ENCODE measurements at regions not wholly inside any gene's neighbourhood (a gene's known extent, or its start where the extent isn't known, plus 50 kb on each side); places are given as distances from the start of the nearest gene placed in this dataset.
"Not testable (repeated sequence)": the region's sequence is repeated elsewhere in the genome, so short reads cannot be mapped to it uniquely, and the experiment has no call there.

GRCh38 chr6:63514488-63515173 is 57.6 kb upstream of the LOC128125822 start:
- Histone ChIP-seq H3K9me3 (ENCODE audit: low read length) (no peaks in the 10 kb centered on the region), H4K20me1 (ENCODE audit: insufficient read depth, low read length) (no peaks in the 10 kb centered on the region), H3K4me1 (ENCODE audit: insufficient read depth, low read length, poor library complexity, severe bottlenecking) (peaks cover 18% of the 10 kb centered on the region), H3K79me2 (ENCODE audit: insufficient read depth, low read depth, low read length) (no peaks in the 10 kb centered on the region), H3K9me2 (ENCODE audit: insufficient read depth, low read length) (no peaks in the 10 kb centered on the region), H3K4me2 (ENCODE audit: low read length) (no peak overlapping the region), H3K36me3 (ENCODE audit: insufficient read depth, low read length) (no peaks in the 10 kb centered on the region), H2AFZ (ENCODE audit: low read length) (no peak overlapping the region), H3K4me3 (ENCODE audit: low read depth, low read length, poor library complexity, severe bottlenecking) (no peak overlapping the region), H3K27ac (ENCODE audit: low read depth, low read length, poor library complexity, severe bottlenecking) (no peak overlapping the region)
- no TSS peak for BruUV-seq (replicated peaks)
- intact Hi-C loops (cut with micrococcal nuclease; ENCODE audit: unreplicated experiment): no loop called here
- TF ChIP-seq CTCF (conservative IDR thresholded peaks at IDR 0.05; ENCODE audit: low read length) (no peak), EZH2phosphoT487 (IDR thresholded peaks at IDR 0.05; ENCODE audit: borderline replicate concordance, low read depth, low read length) (no peak)
- no peak for DNase-seq (ENCODE audit: low spot score)
- CTCF ChIA-PET (ENCODE audit: unreplicated experiment): no interaction called here
- POLR2A ChIA-PET: interaction anchor here (0.9 kb wide), 1 partner anchor 10 kb away, joined by 3 read pairs; no protein-coding TSS in a partner anchor

- intact Hi-C loops (cut with micrococcal nuclease; ENCODE audit: unreplicated experiment); H3K36me3 ChIP-seq (ENCODE audit: insufficient read depth, low read length); H2AFZ ChIP-seq (ENCODE audit: low read length); H3K79me2 ChIP-seq (ENCODE audit: insufficient read depth, low read depth, low read length); H3K4me3 ChIP-seq (ENCODE audit: low read depth, low read length, poor library complexity, severe bottlenecking); H3K4me2 ChIP-seq (ENCODE audit: low read length); DNase-seq (ENCODE audit: low spot score); H4K20me1 ChIP-seq (ENCODE audit: insufficient read depth, low read length); H3K27ac ChIP-seq (ENCODE audit: low read depth, low read length, poor library complexity, severe bottlenecking); BruUV-seq (replicated peaks); H3K9me3 ChIP-seq (ENCODE audit: low read length); CTCF ChIA-PET (ENCODE audit: unreplicated experiment); H3K9me2 ChIP-seq (ENCODE audit: insufficient read depth, low read length): not testable (repeated sequence)
- peaks cover 24% of the 10 kb centered on the region for H3K4me1 ChIP-seq (ENCODE audit: insufficient read depth, low read length, poor library complexity, severe bottlenecking)
- POLR2A ChIA-PET: interaction anchor here (0.6 to 0.9 kb wide), 3 partner anchors 10 to 62 kb away, joined by 3 to 11 read pairs (median 3); no protein-coding TSS in a partner anchor
Measured at GRCh38 chr6:63515227-63515626, 57.1 kb upstream of the LOC128125822 start.

GRCh38 chr6:63516186-63516944 is 55.9 kb upstream of the LOC128125822 start:
- no peaks in the 10 kb centered on the region for H3K79me2 ChIP-seq (ENCODE audit: insufficient read depth, low read depth, low read length)
- no peaks in the 10 kb centered on the region for H3K9me2 ChIP-seq (ENCODE audit: insufficient read depth, low read length)
- DNase-seq (ENCODE audit: low spot score): no peak
- H3K9me3 ChIP-seq (ENCODE audit: low read length): no peaks in the 10 kb centered on the region
- POLR2A ChIA-PET: interaction anchor here (0.5 to 1.2 kb wide), 8 partner anchors 9 to 715 kb away, joined by 3 to 11 read pairs (median 4); no protein-coding TSS in a partner anchor
- CTCF ChIA-PET (ENCODE audit: unreplicated experiment): no interaction called here
- H3K4me3 ChIP-seq (ENCODE audit: low read depth, low read length, poor library complexity, severe bottlenecking): no peak overlapping the region
- no peak overlapping the region for H2AFZ ChIP-seq (ENCODE audit: low read length)
- intact Hi-C loops (cut with micrococcal nuclease; ENCODE audit: unreplicated experiment): no loop called here
- H4K20me1 ChIP-seq (ENCODE audit: insufficient read depth, low read length): no peaks in the 10 kb centered on the region
- no peak overlapping the region for H3K27ac ChIP-seq (ENCODE audit: low read depth, low read length, poor library complexity, severe bottlenecking)
- no peaks in the 10 kb centered on the region for H3K36me3 ChIP-seq (ENCODE audit: insufficient read depth, low read length)
- H3K4me1 ChIP-seq (ENCODE audit: insufficient read depth, low read length, poor library complexity, severe bottlenecking): peaks cover 25% of the 10 kb centered on the region
- no TSS peak for BruUV-seq (replicated peaks)
- TF ChIP-seq EZH2phosphoT487 (IDR thresholded peaks at IDR 0.05; ENCODE audit: borderline replicate concordance, low read depth, low read length) (no peak), CTCF (conservative IDR thresholded peaks at IDR 0.05; ENCODE audit: low read length) (no peak)
- H3K4me2 ChIP-seq (ENCODE audit: low read length): no peak overlapping the region
